ENCODE measurements at regions not wholly inside any gene's neighbourhood (a gene's known extent, or its start where the extent isn't known, plus 50 kb on each side); places are given as distances from the start of the nearest gene placed in this dataset.
"Not testable (repeated sequence)": the region's sequence is repeated elsewhere in the genome, so short reads cannot be mapped to it uniquely, and the experiment has no call there.

DNA sequence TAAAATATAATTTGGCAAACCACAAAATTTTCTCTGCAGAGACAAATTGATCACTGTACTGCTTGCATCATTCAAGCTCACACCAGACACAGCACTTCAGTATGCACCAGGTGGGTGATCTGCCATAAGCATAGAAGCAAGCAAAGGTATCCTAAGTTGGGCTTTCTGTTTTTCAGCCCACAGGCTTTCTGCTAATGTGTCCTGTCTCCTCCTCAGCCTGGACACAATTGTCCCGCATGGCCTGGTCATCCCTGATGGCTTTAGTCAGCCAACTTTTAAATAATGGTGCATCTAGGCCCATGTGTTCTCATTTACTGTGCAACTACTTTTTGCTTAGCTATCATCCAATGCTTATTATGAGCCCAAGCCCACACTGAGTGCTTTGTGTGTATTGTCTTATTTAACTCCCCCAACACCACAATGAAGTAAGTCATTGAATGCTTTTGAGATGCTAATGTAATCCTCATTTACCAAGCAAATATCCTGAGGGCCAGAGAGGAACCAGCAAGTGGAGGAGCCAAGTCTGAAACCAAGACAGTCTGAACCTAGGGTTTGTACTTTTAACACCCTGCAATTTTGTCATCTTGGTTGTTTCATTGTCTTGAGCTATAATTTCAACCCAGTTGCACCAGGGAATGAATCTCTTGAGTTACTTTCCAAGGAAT lies 111.2 kb upstream of the SETBP1 start:
- DNase-seq = no peak

DNA sequence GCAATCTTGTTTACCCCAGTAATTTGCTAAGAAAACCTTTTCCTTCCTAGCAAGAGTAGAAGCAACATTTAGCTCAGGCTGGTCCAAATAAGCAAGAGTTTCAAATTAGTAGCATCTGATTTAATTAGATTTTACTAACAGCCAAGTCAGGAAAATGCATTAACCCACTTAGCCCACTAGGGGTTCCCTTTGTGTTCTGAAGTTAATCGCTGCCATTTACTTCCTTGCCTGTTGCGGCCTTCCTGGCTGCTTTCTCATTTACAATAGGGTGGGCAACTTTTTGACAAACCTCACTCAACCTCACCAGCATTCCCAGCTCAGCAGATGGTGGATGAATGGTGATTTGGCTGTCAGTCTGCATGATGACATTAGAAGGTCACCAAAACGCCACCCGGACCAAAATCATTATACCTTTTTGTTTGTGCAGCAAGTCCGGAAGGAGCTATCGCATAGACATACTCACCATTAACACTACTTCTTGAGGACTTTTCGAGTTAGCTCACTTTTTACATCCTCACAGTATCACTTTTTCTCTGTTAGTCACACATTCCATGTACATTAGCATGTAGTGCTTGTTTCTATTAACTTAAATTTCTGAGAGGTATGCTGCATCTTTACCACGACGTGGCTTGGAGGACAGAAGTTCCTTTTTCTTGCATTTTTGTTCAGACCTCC lies 101.5 kb upstream of the SETBP1 start:
- DNase-seq = peak; percentile 8

DNA sequence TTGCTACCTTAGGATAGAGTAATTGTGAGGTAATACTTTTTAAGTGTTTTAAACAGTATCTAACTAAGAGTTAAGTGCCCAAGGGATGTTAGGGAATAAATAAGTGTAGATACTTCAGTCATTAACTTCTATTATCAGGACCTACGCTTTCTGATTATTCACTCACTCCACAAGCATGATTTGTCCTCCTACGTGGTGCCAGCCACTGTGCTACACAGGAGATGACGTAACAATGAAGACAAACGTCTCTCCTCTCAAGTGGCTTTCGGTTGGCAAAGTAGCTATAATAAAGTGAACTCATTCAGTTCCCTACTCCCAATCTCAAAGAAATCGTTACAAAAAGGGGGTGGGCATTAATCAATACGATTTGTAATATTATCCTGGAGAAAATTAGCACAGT lies 100.9 kb upstream of the SETBP1 start:
- no peak for DNase-seq

DNA sequence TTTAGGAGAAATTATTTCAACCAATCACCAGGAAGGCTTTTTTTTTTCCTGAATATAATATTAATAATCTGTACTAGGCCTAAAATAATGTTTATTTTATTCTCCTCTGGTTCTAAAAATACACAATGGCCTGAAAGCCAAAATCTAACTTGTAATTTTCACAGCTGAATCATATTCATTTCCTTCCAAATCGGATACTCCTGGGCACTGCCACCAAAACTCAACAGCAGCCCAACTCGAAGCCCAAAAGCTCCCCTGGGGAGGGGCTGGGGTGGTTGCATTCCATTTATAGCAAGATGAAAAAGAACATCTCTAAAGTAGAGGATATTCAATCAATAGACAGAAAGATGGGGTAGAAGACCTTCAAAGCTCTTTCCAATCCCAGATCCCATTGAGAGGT lies 100.5 kb upstream of the SETBP1 start:
- no peak for DNase-seq

DNA sequence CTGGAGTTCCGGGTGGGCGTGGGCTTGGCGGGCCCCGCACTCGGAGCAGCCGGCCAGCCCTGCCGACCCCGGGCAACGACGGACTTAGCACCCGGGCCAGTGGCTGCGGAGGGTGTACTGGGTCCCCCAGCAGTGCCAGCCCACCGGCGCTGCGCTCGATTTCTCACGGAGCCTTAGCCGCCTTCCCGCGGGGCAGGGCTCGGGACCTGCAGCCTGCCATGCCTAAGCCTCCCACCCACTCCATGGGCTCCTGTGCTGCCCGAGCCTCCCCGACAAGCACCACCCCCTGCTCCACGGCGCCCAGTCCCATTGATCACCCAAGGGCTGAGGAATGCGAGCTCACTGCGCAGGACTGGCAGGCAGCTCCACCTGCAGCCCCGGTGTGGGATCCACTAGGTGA lies 99.9 kb upstream of the SETBP1 start:
- not testable (repeated sequence) for DNase-seq

DNA sequence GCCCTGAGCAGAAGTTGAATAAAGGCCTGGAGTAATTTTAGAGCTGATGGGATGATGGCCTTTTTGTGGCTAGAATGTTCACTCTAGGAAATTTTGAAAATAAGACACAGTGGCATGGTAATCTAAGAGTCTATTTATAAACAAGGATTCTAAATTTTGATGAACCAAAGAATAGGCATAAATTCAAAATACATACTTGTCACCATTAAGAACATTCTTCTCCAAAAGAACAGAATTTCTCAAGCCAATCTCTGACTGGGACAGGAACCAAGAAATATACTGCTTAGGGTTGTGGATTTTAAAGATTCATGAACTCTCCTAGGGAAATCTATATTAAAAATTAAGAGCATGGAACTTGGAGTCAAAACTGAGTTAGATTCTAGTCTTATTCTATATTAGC lies 98.2 kb upstream of the SETBP1 start:
- no peak for DNase-seq

DNA sequence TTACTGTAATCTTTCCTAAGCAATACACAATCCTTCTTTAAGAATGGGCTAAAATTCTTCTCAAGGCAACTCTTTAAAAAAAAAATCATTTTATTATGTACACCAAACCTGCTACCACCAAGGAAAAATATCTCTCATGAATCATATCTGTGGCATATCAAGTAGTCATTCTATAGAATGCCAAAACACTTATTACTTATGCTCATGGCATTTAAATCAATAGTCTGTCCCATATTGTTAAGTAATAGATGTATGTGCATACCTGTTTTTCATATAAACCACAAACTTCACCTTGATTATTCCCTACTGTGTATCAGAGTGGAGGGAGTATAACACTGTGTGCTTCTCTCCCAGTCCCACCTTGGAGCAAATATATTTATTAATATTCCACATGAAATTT lies 95.8 kb upstream of the SETBP1 start:
- DNase-seq = no peak

DNA sequence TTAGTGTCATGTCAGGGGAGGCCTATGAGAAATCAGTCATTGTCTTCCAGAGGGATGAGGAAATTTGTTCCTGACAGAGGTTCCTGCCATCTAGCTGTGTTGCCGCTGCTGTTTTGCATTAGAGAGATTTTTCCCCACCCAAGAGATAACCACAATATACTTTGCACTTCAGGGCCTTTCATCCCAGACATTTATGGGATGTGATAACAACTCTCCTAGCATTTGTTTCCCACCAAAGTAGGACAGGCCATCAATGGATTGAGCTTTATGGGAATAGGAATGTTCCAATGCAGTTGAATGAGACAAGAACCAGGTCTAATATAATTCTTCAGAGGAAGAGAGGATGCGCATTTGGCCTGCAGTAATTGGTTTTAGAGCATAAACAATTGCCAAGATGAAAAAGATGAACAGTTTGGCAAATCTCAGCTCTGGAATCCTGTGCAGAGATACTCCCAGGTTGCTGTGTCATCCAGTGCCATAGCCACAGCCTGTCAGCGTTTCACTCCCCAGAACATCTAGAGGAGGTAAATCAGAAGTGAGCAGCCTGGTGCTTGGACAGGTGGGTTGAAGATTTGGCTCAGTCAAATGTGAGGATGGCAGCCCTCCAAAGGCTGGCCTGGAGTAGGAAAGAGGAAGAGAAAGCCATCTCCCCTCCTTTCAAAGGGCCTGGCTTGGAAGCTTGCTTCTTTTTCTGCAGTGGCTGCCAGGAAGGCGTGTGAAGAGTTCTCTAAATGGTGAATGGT lies 93.7 kb upstream of the SETBP1 start:
- no peak for DNase-seq

DNA sequence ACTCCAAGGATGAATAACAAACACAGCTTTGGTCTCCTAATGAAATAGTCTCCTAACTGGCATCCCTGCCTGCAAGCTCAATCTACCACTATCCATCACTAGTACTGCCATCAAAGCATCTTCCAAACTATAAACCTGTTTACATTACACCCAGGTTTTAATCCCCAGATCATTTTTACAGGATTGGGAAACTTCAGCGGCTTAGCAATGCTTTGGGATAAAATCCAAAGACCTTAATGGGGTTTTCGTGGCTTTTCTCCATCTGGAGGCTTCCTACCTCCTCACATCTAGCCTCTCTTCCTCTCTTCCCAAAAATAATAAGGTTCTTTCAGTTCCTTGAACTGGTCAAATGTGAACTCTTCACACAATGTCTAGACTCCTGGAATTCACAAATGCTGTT lies 92.2 kb upstream of the SETBP1 start:
- no peak for DNase-seq

DNA sequence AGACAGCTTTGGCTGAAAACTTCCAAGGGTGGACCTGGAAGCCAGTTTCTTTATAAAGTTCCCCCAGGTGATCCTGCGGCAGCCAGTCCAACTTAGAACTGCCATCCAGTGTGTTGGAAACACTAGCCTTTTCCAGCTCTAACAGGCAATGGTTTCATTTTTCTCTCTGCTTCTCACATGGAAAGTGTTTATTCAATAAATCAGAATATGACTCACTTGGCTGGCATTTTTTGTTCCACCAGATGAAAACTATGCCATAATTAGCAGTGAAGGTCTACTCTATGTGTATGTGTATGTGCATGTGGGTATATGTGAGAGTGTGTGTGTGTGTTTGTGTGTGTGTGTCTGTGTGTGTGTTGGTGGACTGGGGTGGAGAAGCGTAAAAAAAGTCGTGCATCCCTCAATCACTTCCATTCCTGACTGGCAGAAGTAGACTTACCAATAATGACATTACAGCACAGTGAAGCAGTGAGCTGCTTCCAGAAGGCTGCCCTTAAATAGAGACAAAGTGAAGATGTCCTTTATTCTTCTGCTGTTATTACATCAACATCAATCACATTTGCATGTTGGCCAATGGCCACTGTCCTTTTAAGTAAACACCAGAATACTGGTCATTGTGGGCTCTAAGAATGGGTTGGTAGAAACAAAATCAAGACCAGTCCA lies 90.9 kb upstream of the SETBP1 start:
- no peak for DNase-seq

DNA sequence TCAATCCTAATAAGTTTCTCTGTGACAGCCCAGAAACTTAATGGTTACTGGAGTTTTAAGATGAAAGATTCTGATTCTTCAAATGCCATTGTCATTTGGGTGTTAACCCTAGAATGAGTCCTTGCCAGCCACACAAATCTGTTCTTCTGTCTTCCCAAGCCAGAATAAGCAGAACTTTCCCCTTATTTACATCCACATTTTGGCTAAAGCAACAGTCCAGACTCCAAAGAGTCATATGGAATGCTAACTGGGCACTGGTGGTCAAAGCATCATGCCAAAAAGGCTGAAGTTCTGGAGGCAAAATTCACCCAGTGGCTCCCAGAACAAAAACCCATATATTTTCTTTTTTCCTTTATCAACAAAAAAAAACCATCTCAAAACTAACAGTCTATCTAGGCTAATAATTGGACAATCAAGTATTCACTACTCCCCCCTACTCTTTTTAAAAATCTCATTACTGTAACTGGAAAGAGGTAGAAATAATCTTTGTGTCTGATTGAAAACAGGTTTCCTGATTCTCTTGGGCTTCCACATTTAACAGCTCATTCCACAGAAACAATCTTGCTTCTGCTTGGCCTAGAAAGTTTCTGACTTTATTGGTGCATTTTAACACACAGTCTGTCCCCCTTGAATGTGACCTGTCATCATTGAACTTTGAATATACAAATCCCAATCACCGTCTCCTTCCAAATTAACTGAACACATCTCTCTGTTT lies 89.6 kb upstream of the SETBP1 start:
- DNase-seq = no peak

DNA sequence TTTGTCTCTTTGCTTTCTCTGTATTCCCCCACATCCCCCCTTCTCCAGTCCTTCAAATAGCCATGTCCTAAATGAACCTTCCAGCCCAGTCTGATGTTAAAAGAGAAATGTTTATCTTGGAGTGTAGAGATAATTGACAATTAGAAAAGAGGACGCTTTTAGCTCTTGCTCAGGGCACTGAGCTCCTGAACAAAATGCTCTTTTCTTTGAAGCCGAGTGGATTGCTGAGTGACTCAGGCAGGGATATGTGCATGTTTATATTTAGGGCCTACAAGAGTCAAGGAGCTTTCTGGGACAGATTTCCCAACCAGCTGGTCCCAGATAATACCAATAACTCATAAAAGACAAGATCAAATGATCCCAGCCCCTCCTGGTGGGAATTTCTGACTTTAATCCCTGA lies 88.0 kb upstream of the SETBP1 start:
- no peak for DNase-seq

DNA sequence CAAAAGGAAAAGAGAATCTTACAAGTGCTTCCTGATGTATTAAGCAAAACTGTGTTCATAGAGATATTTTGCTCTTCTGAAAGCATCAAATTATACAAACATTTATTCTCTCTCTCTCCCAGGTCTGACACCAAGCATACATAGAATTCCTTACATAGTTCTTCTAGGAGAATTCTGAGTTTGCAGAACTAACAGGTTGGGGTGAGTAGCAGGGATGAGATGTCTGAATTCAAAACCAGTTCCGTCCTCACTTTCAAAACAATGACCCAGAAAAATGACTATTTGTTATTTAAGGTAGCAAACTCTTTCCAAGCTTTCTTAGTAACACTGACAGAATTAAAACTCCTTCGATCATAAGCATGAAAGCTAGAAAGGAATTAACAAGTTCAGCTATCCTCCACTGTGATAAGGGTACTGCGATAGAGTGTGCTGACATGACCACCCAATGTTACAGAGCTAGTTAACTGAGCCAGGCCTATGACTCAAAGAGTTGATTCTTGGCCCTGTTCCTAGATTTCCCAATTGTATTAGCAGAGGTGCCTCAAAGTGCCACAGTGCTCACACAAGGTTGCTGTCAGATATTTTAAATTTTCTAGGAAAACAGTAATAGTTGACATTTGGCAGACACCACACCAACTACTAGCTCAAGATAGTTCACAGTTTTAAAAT lies 85.8 kb upstream of the SETBP1 start:
- DNase-seq = no peak

DNA sequence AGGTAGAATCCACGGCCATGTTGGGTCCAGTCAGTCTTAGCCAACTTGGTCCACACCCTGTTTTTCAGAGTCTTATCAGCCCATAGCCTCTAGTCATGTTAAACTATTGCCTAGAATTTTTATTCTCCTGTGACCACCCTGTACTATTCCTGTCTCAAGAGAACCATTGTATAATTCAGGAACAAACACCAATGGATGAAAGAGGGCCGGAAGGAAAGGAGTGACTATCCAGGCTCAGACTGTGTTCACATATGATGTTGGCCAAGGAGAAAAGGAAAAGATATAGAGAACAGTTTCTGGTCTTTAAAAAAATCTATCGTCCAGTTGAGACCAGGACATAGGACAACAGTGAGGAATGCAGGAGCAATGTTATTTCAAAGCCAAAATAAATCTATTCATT lies 82.9 kb upstream of the SETBP1 start:
- DNase-seq = no peak

DNA sequence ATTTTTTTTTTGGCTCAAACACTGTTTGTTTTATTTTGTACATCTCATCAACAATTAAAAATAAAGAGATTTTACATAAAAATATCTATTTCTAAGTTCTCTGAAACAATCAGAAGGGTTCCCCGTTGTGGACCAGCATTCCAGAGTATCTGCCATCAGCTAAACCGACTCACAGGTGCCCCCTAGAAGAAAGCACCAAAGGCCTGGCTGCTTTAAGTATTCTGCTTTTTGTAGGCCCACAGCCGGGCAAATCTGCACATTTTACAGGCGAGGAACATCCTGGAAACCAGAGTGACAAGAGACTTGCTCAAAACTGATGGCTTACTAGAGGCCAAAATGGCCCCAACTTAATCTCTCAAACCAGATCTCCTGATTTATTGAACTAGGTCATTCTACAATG lies 82.2 kb upstream of the SETBP1 start:
- DNase-seq = no peak

DNA sequence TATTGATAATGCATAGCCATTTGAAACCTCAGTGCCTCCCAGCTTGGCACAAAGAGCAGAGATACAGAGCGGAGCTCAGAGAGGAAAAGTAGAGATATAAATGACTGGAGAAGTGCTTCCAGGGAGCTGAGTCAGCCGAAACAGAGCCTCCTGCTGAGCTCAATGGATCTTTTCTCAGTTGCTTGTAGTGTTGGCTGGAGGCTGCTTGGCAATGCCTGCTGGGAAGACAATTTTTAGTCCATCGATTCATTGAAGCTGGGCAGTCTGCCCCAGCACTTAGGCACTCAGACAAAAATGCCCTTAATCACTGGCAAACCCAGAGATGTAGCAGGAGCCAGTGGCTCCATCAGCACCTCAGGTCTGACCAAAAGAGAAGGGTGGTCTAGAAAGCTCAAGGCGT lies 81.3 kb upstream of the SETBP1 start:
- DNase-seq = no peak

DNA sequence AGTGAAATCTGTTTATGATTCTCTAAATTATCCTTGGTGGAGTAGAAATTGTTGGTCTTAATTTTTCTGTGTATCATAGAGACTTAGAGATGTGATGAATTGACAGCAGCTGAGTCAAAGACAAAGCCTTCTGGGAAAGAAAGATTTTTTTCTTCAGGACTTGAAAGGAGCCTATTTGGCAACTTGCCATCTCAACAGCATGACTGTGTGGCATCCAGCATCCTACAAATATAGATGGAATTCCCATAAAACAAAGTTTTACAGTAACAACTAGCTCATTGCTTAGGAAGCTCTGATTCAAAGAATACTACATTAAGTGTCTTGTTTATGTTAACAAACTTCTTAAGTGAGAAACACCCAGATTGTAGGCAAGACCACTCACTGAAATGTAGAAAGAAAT lies 79.2 kb upstream of the SETBP1 start:
- DNase-seq = no peak

DNA sequence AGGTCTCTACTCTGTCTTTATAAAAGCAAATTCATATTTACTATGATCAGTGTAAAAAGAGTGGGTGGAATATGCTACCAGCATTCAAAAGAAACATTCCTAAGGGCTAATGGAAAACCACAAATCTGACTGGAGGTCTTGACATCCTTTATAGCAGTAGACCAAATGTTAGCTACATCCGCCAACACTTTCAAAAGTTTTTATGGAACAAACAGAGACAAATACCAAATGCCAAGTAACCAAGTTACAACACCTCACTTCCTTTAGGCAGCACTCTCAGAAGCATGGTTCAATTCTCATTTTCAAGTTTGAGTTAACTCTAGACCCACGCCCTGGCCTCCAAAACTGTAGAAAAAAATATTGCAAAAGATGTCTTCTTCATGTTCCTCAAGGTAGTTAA lies 78.3 kb upstream of the SETBP1 start:
- DNase-seq = no peak

DNA sequence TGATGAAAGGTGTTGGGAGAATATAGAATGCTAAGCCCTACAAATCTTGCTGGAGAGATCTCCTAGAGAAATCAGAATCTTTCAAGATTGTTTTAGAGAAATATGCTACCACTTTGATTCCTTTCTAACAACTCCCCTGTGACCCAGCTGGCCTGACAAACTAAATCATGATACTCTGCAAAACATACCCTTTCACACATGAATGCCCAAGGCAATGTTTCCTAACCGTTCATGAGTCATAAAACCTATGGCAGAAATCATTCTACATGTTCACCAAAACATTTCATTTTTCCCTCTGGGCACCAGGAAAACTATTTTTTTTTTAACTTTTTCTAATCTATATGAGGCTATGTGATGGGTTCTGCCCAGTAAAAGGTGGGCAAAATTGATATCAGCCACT lies 77.8 kb upstream of the SETBP1 start:
- DNase-seq = no peak

DNA sequence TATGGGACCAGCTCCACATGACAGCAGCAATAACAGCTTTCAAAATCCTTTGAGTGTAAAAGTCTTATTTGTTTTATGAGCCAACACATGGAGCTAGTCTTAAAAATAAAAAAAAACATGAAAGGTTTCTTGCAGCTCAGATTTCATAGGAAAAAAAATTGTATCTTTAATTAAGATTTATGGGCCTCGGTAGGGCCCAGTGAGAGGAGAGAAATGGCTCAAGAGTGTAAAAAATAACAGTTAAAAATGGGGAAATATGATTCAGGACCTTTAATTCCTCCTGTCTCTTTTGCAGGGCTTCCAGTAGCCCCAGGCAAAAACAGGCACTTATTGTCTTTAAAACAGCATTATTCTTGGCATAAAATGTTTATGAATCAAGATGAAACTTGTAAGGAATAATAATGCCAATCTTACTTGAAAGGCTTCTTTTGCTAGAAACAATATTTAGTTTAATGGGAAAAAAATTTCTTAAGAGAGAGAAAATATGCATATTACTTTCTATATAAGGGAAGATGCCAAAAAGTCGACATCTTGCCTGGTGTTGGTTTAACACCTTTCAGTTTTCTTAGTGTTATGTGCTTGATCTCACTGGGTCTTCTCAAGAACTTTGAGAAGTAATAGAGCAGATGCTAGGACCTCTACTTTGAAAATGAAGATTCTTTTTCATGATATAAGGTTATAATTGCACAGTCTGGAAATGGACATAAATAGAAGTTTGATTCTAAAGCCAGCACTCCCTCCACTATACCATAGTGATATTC lies 71.3 kb upstream of the SETBP1 start:
- no peak for DNase-seq

DNA sequence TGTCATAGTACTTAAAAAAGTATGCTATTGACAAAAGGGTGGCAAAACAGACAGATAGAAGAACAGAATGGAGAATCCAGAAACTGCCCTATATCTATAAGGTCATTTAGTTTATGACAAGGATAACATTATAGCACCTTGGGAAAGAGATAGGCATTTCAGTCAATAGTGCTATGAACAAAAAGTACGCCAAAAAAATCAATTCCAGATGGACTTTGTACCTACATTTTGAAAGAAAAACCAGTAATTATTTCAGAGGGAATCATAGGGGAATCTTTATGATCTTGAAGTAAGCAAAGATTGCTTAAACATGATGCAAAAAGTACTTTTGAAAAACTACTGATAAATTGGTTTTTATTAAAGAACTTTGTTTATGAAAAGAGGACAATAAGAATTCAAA lies 59.9 kb upstream of the SETBP1 start:
- no peak for DNase-seq

DNA sequence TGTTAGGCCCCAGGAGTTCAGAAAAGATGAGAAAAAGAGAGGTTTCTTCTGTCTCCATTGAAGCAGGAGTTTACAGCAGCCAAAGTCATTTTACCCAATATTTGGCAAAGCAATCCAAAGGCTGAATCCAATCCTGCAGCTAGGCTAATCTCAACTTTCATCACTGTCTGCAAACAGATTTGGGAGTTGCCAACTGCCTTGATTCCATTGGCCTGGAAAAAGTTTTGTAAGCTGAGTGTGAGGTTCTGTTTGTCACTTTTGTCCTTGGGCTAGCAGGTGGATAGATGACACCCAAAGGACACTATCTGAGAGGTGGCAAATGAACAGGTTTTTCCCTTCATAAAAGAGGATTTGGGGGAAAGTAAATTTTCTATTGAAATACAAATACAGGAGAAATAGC lies 56.6 kb upstream of the SETBP1 start:
- DNase-seq = no peak
